WI38 (cell line): ENCODE measurements at regions not wholly inside any gene's neighbourhood (a gene's known extent, or its start where the extent isn't known, plus 50 kb on each side); places are given as distances from the start of the nearest gene placed in this dataset.

Source experiments
- H3K4me3 ChIP-seq: 2 replicates; pipeline ENCODE4 v1.5.1; 2011; ENCODE audit warnings: low read depth, mild to moderate bottlenecking, control low read depth, low read length
- TF ChIP-seq, protein P1 (sequence below): IDR thresholded peaks from 2 replicates; pipeline ENCODE4 v1.5.1; 2012; ENCODE audit warnings: low read depth, mild to moderate bottlenecking, control low read depth, low read length

DNA sequence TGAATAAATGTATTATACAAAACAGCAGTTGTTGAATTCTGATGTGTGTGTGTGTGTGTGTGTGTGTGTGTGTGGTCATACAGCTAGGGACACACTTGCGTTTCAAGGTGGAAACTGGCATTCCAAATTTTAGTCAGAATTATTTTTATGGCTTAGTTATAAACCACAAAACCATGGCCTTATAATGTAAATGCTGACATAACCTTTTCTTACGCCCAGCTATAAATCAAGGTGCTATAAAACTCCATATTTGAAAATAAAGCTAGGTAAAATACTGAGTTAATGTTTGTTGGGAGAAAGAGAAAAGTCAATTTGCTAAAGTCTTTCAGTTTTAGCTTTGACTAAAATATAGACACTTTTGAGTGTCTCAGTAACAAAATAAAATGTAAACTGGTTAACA is 345.1 kb upstream of the NR3C2 start:
- no peak overlapping the region for H3K4me3 ChIP-seq

DNA sequence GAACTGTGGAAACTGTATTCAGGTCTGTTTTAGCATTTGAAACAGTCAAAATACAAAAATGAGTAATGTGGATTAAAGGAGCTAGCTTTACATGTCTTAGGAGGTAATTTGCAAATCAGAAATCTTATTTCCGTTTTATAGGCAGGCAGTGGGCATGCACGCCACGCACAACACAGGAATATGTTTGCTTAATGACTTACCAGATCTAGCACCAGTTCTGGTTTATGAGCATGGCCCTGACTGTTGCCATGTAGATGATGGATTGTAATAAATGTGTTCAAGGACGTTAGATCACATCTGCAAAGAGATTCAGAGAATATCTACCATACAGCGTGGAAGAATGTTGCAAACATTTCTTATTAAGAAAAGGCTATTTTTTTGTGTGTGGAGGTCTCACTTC is 344.5 kb upstream of the NR3C2 start:
- no peak overlapping the region for H3K4me3 ChIP-seq
- TF ChIP-seq, protein P1, sequence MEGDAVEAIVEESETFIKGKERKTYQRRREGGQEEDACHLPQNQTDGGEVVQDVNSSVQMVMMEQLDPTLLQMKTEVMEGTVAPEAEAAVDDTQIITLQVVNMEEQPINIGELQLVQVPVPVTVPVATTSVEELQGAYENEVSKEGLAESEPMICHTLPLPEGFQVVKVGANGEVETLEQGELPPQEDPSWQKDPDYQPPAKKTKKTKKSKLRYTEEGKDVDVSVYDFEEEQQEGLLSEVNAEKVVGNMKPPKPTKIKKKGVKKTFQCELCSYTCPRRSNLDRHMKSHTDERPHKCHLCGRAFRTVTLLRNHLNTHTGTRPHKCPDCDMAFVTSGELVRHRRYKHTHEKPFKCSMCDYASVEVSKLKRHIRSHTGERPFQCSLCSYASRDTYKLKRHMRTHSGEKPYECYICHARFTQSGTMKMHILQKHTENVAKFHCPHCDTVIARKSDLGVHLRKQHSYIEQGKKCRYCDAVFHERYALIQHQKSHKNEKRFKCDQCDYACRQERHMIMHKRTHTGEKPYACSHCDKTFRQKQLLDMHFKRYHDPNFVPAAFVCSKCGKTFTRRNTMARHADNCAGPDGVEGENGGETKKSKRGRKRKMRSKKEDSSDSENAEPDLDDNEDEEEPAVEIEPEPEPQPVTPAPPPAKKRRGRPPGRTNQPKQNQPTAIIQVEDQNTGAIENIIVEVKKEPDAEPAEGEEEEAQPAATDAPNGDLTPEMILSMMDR = no peak

More for the DNA sequence above, 345.1 kb upstream of the NR3C2 start:
- TF ChIP-seq, protein P1 = no peak

DNA sequence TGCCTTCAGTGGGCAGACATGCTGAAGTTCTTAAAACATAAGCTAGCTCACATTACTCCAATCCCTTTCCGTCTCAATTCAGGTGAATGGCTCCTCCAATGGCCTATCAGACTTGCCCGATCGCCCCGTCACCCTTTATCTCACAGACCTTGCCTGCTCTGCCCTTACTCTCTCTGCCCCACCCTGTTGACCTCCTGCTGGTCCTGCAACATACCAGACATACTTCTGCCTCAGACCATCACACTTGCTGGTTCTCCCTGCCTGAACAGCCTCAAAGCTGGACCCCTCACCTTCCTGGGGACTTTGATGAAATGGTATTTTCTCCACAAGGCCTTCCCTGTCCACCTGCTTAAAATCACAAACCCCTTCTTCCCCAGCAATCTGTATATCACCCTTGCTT is 340.1 kb upstream of the NR3C2 start:
- TF ChIP-seq, protein P1 = no peak
- H3K4me3 ChIP-seq = no peak overlapping the region

DNA sequence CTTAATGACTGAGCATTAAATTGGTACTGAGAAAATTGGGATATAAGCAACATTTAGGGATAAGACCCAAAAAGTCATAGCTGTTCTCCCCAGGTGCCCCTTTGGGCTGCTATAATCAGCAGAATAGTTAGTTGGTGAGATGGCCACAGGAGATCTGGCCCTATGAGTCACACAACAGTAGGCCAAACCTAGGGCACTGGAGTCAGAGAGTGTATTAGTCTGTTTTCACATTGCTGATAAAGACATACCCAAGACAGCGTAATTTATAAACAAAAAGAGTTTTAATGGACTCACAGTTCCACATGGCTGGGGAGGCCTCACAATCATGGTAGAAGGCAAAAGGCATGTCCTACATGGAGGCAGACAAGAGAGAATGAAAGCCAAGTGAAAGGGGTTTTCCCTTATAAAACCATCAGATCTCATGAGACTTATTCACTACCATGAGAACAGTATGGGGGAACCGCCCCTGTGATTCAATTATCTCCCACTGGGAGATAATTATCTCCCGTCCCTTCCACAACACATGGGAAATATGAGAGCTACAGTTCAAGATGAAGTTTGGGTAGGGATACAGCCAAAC is 338.3 kb upstream of the NR3C2 start:
- H3K4me3 ChIP-seq = no peak overlapping the region
- TF ChIP-seq, protein P1 = no peak

DNA sequence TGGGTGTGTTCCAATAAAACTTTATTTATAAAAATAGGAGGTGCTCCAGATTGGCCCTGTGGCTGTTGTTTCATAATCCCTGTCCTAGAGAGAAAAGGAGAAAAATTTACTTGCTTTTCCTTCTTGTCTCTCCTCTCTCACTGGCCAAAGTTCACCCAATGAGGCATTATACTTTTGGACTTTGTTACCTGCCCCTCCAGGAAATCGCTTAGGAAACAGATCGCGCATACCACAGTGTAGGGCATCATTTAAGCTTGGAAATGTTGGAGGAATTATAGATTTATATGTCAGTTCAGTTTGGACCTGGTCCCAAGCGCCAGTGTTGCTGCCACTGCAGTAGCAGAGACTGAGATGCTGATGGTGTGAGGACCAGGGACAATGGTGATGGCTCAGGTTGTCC is 337.6 kb upstream of the NR3C2 start:
- H3K4me3 ChIP-seq = no peak overlapping the region
- TF ChIP-seq, protein P1 = no peak

DNA sequence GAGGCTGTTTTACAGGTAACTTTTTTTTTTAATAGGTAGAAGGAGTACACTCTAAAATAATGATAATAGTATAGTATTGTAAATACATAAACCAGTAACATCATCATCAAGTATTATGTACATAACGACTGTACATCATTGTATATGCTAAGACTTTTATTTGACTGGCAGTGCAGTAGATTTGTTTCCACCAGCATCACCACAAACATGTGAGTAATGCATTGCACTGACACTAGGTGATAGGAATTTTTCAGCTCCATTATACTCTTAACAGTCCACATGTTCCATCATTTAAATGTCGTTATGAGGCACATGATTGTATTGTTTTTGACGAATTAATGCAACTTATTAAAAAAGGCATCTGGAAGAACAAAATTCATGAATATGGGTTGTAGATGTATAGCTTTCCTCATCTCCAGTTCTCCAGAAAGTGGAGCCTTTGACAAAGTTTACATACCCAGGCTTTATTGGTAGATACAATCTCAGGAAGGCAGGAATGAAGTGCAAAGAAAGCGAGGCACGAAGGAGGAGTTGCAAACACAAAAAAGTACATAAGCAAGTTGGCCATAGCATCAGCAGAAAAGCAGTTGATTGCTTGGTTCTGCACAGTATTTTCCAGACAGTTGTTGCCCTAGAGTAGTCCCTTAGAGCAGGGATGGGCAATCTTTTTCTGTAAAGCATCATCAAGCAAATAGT is 336.9 kb upstream of the NR3C2 start:
- H3K4me3 ChIP-seq = no peak overlapping the region
- TF ChIP-seq, protein P1 = no peak

DNA sequence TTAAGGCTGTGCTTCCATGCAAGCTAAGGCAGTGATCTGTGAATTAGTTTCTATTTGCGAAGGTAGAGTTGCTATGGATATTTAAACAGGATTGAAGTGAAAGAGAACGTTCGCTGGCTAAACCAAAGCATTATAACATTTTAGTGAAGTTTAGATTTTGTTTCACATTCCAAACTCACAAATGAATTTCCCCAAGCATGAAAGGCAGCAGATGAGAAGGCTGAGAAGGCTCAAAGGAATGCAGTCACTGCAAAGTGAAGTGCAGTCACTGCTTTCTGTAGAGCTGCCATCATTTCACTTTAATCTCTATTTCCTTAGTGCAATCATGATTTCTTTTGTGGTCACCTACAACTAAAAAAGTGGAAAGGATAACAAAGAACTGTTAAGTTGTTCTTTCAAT is 334.7 kb upstream of the NR3C2 start:
- H3K4me3 ChIP-seq = peak overlapping the region; percentile 39
- TF ChIP-seq, protein P1 = no peak
